RWPE1 (cell line): ENCODE measurements at regions not wholly inside any gene's neighbourhood (a gene's known extent, or its start where the extent isn't known, plus 50 kb on each side); places are given as distances from the start of the nearest gene placed in this dataset.

Source experiments
- CTCF ChIA-PET: fragments of 350-600 bp; sonication (Branson Sonifier 250); formaldehyde crosslinking; extraction: SDS; loops from one replicate; lab custom pipeline; 2021; lab: Yijun Ruan, JAX
- POLR2A ChIA-PET: fragments of 400-600 bp; formaldehyde crosslinking; extraction: SDS; loops from one replicate; lab custom pipeline; 2020; ENCODE audit warnings: antibody characterized with exemption; ENCODE audit not compliant: low non-redundant PET; lab: Yijun Ruan, JAX
- DNase-seq: peaks from one replicate; pipeline ENCODE4 v3.0.0; 2012; ENCODE audit warnings: low spot score
- H3K27ac ChIP-seq: fragments of 450-650 bp; 2 replicates; pipeline ENCODE4 v1.5.1; 2017
- CTCF ChIP-seq: fragments of 450-650 bp; conservative IDR thresholded peaks from 2 replicates; pipeline ENCODE4 v1.5.1; 2017; ENCODE audit warnings: low read depth, mild to moderate bottlenecking

DNA sequence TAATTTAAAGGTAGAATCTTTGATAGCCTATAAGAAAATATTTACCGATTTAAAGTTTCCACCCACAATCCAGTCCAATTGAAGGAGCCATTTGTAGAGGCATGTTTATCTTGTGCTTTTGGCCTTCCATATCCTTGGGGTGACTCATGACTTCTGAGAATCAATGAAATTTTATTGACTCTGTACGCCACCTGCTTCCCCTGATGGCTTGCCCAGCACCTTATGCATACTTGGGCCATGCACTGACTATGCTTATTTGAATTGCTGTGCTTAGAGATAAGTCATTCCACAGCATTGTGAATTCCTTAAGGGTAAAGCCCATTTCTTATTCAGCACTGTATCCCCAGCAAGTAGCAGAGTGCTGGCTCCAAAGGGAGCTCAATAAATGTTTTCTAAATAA is 954.8 kb upstream of the SEL1L start:
- CTCF ChIA-PET = no interaction called here
- DNase-seq = no peak
- POLR2A ChIA-PET = no interaction called here
- TF ChIP-seq CTCF = no peak
- H3K27ac ChIP-seq = no peak overlapping the region

DNA sequence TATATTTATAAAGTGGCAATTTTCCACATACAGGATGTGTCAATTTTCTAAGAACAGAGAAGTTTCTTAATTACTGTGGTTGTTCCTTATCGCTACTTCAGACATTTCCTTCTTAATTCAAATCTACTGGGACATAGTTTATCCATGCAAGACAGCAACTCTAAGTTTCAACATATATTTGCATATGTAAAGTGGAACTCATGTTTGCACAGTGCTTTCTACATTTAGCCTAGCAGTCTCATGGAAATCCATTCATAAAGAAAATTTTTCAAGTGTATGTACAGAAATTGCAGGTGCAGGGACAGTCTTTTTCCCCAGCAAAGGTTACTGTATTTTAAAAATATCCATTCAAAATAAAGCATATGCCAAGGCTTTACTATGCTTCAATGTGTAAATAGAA is 956.7 kb upstream of the SEL1L start:
- no peak for TF ChIP-seq CTCF
- ChIA-PET CTCF (no interaction called here), POLR2A (no interaction called here)
- no peak overlapping the region for H3K27ac ChIP-seq
- no peak for DNase-seq

- TF ChIP-seq CTCF = no peak
- H3K27ac ChIP-seq = no peak overlapping the region
- ChIA-PET CTCF (interaction anchor here (0.7 kb wide), 1 partner anchor 9 kb away, joined by 3 read pairs; no protein-coding TSS in a partner anchor), POLR2A (no interaction called here)
- DNase-seq = no peak
These were observed 958.5 kb upstream of the SEL1L start for GRCh38 chr14:82492157-82492556.

DNA sequence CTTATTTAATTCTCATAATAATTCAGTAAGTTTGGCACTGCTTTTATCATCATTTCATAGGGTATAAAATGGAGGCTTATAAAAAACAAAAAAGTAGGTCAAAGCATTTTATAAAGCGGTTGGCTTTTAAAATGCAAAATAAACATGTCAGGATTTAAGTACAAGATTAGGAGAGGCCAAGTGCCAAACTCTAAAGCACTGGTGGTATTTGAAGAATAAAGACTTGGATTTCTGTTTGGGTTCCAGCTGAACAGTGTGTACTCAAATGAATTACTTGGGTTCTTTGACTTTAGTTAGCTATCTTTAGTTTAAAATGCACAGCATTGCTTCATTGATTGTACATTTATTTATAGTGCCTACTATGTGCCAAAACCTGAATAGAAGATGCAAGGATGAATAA is 966.6 kb upstream of the SEL1L start:
- DNase-seq = no peak
- TF ChIP-seq CTCF = no peak
- H3K27ac ChIP-seq = no peak overlapping the region
- ChIA-PET POLR2A (no interaction called here), CTCF (no interaction called here)

DNA sequence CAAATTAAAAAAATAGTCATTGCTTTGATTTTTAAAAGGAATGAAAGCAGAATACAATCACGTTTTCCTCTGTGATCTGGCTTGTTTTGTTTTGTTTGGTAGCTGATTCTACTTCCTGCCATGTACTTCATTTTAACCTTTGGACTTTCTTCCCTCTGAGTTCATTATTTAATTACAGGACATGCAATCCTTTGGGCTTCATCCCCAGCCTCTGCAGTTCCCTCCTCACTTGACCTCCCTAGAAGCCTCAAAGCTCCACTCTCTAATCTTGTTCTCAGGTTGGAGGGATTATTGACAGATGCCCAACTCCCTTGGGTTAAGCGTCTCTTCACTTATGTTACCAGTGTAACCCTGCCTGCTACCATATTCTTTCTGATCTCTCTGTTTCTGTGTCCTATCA is 967.9 kb upstream of the SEL1L start:
- POLR2A ChIA-PET = no interaction called here
- CTCF ChIA-PET = interaction anchor here (0.5 kb wide), 1 partner anchor 9 kb away, joined by 3 read pairs; no protein-coding TSS in a partner anchor
- no peak for TF ChIP-seq CTCF
- DNase-seq = no peak
- no peak overlapping the region for H3K27ac ChIP-seq

DNA sequence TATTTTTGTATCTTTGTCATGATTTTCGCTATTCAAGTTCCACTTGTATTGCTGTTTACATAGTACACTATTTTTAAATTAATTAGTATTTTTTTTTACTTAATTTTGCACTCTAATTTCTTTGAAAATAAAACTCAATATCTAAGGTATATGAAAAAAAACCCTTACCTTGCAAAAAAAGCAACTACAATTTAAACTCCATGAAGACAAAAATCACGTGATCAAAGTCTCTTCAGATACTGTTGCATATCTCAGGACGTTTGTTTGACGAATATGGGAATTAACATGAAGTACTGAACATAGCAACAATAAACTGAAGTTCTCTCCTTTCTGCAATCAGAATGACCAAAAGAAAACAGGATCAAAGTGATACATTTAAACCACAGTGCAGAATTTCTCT is 968.4 kb upstream of the SEL1L start:
- no peak overlapping the region for H3K27ac ChIP-seq
- ChIA-PET CTCF (no interaction called here), POLR2A (no interaction called here)
- no peak for TF ChIP-seq CTCF
- DNase-seq = no peak

GRCh38 chr14:82504894-82505293 is 971.2 kb upstream of the SEL1L start:
- ChIA-PET POLR2A (no interaction called here), CTCF (no interaction called here)
- no peak for TF ChIP-seq CTCF
- H3K27ac ChIP-seq = no peak overlapping the region
- no peak for DNase-seq
